GM13976 (cell line): ENCODE measurements at regions not wholly inside any gene's neighbourhood (a gene's known extent, or its start where the extent isn't known, plus 50 kb on each side); places are given as distances from the start of the nearest gene placed in this dataset.
A peak's percentile ranks its signal among the peaks of the same experiment; 100 is the strongest.
"Not testable (repeated sequence)": the region's sequence is repeated elsewhere in the genome, so short reads cannot be mapped to it uniquely, and the experiment has no call there.

ENCODE experiments used
- DNase-seq: peaks from one replicate; pipeline ENCODE4 v3.0.0; 2012; ENCODE audit warnings: low spot score
- in situ Hi-C: fragments of 300-500 bp; cut with MboI; formaldehyde crosslinking; loops from one replicate; pipeline ENCODE4 v1.12.0; 2022; ENCODE audit warnings: low sequenced_read_pairs, mixed read lengths, inconsistent platforms; ENCODE audit not compliant: unreplicated experiment
- TF ChIP-seq, protein P1 (sequence below): IDR thresholded peaks from 2 replicates; pipeline ENCODE4 v1.5.1; 2012; ENCODE audit warnings: borderline replicate concordance, mild to moderate bottlenecking; ENCODE audit not compliant: insufficient read depth; ENCODE audit errors: extremely low read depth, missing control alignments, control extremely low read depth

DNA sequence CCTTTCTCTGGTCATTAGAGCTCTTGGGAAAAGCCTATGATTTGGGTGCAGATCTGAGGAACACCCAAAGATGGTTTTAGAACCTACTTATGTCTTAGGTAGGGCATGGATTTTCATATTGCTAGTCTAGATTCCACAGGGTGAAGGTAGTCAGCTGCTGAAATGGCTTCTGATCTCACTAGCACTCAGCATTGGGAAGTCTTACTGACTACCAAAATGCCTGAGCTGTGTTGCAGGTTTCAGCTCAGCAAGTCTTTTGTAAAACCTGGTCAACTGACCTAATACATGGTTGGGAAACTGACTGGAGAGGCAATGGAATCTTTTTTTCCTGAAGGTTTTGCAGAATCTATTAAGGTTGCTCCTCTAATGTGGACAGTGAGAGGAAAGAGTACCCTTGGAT lies 136.4 kb downstream of the CCNG2 start:
- in situ Hi-C loops = no loop called here
- TF ChIP-seq, protein P1, sequence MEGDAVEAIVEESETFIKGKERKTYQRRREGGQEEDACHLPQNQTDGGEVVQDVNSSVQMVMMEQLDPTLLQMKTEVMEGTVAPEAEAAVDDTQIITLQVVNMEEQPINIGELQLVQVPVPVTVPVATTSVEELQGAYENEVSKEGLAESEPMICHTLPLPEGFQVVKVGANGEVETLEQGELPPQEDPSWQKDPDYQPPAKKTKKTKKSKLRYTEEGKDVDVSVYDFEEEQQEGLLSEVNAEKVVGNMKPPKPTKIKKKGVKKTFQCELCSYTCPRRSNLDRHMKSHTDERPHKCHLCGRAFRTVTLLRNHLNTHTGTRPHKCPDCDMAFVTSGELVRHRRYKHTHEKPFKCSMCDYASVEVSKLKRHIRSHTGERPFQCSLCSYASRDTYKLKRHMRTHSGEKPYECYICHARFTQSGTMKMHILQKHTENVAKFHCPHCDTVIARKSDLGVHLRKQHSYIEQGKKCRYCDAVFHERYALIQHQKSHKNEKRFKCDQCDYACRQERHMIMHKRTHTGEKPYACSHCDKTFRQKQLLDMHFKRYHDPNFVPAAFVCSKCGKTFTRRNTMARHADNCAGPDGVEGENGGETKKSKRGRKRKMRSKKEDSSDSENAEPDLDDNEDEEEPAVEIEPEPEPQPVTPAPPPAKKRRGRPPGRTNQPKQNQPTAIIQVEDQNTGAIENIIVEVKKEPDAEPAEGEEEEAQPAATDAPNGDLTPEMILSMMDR = no peak
- DNase-seq = no peak

DNA sequence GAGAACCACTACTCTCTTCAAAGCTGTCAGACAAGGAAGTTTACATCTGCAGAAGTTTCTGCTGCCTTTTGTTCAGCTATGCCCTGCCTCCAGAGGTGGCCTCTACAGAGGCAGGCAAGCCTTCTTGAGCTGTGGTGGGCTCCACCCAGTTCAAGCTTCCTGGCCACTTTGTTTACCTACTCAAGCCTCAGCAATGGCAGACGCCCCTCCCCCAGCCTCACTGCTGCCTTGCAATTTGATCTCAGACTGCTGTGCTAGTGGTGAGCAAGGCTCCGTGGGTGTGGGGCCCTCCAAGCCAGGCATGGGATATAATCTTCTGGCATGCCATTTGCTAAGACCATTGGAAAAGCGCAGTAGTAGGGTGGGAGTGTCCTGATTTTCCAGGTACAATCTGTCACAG lies 144.0 kb downstream of the CCNG2 start:
- DNase-seq, in situ Hi-C loops: not testable (repeated sequence)

DNA sequence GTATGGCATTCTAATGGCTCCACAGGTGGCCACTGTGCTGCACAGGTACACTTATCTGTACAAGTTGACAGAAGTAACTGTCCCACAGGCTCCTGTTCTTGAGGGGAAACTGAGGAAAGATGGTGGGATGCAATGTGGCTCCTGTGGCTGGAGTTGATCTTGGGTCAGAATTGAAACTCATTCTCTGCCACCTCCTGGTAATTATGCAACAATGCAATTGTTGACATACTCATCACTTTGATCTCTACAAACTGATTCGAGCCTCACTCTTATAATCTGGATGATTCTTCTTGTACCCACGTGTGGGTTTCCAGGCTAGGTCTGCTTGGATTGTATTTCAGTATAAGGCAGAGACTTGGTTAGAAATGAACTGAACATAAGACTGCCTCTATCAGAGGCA lies 148.8 kb downstream of the CCNG2 start:
- in situ Hi-C loops = no loop called here
- TF ChIP-seq, protein P1 = no peak
- DNase-seq = no peak

DNA sequence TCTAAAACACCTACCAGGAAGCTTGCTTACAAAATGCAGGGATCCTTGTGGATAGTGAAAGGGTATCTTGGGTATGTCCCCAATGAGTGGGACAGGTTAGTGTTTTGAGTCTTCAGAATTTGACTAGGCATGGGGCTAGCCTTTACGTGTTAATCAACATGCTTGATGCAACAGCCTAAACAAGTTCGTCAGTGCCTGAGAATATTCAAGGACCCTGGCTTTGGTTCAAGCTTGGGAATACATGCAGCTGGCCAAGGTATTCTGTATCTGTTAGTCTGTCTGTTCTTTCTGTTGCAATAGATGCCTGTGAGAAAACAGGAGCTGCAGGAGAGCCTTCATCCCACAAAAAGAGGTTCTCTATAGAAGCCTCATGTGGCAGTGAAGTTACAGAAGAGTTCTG lies 149.5 kb downstream of the CCNG2 start:
- in situ Hi-C loops = no loop called here
- no peak for DNase-seq
- TF ChIP-seq, protein P1 = no peak

DNA sequence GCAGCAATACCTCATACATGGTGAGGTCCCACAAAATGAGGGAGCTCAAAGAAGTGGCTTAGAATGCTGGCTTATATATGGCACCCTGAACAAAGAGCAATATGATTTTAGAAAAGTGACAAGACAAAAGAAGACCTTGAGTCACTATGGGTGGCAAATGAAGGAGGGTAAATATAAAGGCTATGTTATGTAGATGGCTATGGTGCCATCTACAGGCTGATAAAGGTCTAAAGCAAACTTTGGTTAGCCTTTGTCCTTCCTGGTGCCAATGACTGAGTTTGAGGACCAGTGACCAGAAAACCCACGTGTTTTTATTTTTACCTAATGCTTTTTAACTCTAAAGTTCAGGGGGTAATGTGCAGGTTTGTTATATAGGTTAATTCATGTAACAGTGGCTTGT lies 151.8 kb downstream of the CCNG2 start:
- in situ Hi-C loops = no loop called here
- peak; percentile 60 for DNase-seq
- TF ChIP-seq, protein P1 = peak; percentile 22

DNA sequence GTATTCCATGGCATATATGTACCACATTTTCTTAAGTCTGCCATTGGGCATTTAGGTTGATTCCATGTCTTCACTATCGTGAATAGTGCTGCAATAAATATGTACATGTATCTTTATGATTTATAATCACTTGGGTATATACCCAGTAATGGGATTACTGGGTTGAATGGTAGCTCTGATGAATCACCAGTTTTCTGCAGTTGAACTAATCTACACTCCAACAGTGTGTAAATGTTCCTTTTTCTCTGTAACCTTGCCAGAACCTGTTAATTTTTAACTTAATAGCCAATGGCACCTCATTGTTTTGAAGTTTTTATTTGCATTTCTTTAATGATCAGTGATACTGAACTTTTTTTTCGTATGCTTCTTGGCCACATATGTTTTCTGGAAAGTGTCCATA lies 152.5 kb downstream of the CCNG2 start:
- TF ChIP-seq, protein P1 = no peak
- DNase-seq = no peak
- in situ Hi-C loops = no loop called here

DNA sequence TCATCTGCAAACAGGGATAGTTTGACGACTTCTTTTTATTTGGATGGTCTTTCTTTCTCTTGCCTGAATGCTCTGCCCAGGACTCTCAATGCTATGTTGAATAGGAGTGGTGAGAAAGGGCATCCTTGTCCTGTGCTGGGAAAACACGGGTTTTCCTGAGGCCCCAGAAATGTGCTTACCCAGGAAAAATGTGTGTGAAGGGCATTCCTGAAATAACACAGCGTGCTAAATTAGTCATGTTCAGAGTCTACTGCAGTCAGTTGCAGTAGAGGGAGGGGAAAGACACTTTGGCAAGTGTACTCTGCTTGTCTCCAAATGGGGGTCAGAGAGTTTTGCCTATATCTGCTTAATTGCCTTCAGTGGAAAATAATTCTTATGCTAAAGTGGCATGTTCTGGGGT lies 153.9 kb downstream of the CCNG2 start:
- in situ Hi-C loops = no loop called here
- no peak for DNase-seq

More for the DNA sequence above, 153.9 kb downstream of the CCNG2 start:
- TF ChIP-seq, protein P1 = no peak
